ENCODE measurements at regions not wholly inside any gene's neighbourhood (a gene's known extent, or its start where the extent isn't known, plus 50 kb on each side); places are given as distances from the start of the nearest gene placed in this dataset.

DNA sequence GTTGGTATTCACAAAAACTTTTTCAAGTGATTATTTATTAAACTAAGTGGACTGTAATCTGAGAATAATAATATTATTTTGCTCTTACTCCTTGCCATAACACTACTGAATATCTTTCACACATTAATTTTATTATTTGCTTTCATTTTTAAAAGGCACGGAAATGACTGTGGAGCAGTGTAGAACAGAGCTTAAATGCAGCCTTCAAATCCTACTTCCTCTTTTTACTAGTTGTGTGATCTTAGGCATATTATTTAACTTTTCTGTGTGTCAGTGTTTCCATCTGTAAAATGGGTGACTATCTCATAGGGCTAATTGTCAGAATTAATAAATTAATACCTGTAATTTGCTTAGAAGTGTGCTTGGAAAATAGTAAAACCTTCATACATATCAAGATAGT, 55.5 kb upstream of the SLC8A1 start:
- no peak for DNase-seq (ENCODE audit: low read depth, low spot score)

GRCh38 chr2:40510304-40510703, 58.4 kb upstream of the SLC8A1 start:
- no peak for DNase-seq (ENCODE audit: low read depth, low spot score)

GRCh38 chr2:40511661-40512213, 59.8 kb upstream of the SLC8A1 start:
- DNase-seq (ENCODE audit: low read depth, low spot score), result no peak

GRCh38 chr2:40512256-40512655, 60.4 kb upstream of the SLC8A1 start:
- DNase-seq (ENCODE audit: low read depth, low spot score), result no peak

DNA sequence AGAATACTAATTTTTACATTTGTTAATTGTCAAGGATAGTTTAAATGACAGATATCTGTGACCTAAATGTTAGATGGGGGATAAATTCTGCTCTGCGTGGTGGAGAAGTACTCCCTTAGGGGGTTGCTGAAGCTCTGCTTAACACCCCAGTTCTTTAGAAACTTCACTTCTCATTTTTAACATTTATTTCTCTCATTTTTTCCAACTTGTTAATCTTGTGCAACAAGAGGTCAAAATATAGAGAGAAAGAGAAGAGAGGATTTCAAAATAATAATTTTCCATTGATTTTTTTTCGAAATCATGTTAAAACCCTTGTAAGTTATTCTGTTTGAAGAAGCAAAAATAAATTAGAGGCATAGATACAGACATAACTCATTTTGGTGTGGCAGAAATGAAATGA, 61.3 kb upstream of the SLC8A1 start:
- no peak for DNase-seq (ENCODE audit: low read depth, low spot score)

GRCh38 chr2:40516604-40517003, 64.7 kb upstream of the SLC8A1 start:
- no peak for DNase-seq (ENCODE audit: low read depth, low spot score)

- DNase-seq (ENCODE audit: low read depth, low spot score), result no peak
These were observed 76.7 kb upstream of the SLC8A1 start for GRCh38 chr2:40528564-40528963.

- DNase-seq (ENCODE audit: low read depth, low spot score), result no peak
These were observed 79.5 kb upstream of the SLC8A1 start for GRCh38 chr2:40531359-40531758.

DNA sequence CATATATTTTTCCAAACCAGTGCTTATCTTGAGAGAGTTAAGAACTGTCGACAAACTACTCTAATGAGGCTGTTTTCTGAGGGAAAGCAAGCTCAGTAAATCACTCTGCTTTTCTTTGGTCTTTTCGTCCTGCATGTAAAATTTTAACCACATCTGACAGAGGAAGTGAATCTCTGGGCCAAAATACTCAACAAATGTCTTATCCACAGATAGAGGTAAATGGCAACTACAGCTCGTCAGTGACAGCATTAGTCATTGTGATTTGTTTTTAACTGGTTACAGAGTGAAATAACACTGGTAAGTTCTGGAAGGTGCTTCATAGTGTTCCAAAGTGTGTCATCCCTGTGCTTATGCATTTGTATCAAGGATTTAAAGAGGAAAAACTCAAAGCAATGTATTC, 82.6 kb upstream of the SLC8A1 start:
- DNase-seq (ENCODE audit: low read depth, low spot score), result no peak

DNA sequence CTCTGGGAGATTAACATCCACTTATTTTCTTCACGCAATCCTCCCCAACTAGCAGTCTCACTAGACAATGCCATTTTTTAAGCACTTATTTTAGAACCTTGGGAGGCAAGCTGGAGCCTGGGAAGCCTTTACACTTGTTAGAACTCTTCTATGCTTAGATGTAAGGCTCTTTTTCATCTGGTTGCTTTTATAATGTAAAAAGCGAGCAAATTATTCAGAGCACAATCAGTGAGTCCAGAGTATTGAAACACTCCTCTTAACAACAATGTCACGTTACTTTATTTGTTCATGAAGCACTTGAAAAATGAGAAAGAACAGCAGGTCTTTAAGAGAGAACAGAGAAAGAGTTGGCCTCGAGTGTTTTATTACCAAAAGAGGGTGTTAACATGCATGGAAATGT, 84.1 kb upstream of the SLC8A1 start:
- no peak for DNase-seq (ENCODE audit: low read depth, low spot score)

DNA sequence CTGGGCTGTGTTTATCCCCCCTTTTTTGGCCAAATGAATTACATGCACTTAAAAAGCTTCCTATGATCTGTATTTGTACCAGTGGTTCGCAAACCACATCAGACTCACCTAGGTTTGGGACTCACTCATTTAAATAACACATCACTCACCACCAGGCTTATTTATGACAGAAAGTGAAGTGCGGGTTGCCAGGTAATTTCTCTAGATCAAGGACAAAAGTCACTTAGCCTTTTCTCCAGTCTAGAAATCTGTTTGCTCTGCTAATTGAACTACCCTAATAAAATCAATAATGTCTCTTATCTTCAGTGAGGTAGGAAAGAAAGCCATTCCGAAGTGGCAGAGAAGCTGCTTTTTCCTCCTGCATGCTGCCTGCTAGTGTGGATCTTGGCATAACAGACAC, 88.1 kb upstream of the SLC8A1 start:
- DNase-seq (ENCODE audit: low read depth, low spot score), result no peak

GRCh38 chr2:40543381-40543780, 91.5 kb upstream of the SLC8A1 start:
- DNase-seq (ENCODE audit: low read depth, low spot score), result no peak

DNA sequence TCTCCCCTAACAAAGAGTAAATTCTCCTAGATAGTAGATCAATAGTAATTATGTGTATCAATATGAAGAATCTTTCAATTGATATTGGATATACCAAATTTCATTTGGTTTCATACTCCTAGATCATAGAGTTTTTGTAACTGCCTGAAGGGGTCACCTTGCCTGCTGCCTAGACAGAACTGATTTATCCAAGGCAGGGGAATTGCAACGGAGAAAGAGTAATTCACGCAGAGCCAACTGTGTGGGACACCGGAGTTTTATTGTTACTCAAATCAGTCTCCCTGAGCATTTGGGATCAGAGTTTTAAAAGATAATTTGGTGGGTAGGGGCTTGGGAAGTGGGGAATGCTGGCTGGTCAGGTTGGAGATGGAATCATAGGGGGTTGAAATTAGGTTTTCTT, 92.2 kb upstream of the SLC8A1 start:
- DNase-seq (ENCODE audit: low read depth, low spot score), result no peak

GRCh38 chr2:40545645-40546044, 93.8 kb upstream of the SLC8A1 start:
- no peak for DNase-seq (ENCODE audit: low read depth, low spot score)

- no peak for DNase-seq (ENCODE audit: low read depth, low spot score)
These were observed 94.7 kb upstream of the SLC8A1 start for GRCh38 chr2:40546439-40547191.

- DNase-seq (ENCODE audit: low read depth, low spot score), result no peak
These were observed 96.6 kb upstream of the SLC8A1 start for GRCh38 chr2:40548521-40548920.

- DNase-seq (ENCODE audit: low read depth, low spot score), result no peak
These were observed 98.2 kb upstream of the SLC8A1 start for GRCh38 chr2:40550085-40550484.

DNA sequence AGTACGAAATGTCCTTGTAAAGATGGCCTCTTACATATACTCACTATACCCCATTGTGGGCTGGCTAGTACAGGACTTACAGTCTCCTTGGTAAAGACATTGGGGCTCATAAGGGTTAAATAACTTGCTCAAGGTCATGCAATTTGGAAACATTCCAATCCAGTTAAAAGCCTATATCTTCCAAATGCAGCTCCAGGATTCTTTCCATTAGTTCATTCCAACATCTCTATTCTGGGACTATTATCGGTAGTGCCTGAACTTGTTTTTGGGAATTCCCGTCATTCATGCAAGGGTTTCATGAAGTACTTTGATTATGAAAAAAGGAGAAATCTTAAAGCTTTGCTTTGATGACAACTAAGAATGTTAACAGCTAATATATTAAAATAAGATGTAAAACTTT, 99.2 kb upstream of the SLC8A1 start:
- DNase-seq (ENCODE audit: low read depth, low spot score), result no peak

DNA sequence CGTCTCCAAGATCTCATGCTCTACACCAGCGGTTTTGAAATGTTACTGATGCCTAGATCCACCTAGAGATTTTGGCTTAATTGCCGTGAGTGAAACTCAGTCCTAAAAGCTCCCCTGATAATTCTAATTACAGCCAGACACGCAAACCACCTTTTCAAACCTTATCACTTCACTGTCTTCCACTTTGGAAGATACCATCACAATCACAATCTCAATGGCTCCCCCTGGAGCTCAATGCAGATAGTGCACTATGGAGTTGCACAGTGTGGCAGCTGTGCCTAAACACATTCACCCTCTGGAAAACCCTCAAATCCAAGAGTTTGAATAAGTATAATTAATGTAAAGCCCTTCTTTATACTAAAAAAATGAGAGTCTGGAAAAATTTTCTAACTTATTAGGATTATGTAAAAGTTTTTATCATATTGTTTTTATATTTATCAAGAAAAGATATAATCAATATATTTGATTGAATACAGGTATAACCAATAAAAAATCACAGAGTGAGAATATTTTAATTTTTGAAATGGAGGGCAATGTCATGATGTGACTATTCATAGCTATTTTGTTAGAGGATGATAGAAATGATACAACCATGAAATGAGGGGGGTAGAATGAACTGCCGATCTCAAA, 102.9 kb upstream of the SLC8A1 start:
- no peak for DNase-seq (ENCODE audit: low read depth, low spot score)

DNA sequence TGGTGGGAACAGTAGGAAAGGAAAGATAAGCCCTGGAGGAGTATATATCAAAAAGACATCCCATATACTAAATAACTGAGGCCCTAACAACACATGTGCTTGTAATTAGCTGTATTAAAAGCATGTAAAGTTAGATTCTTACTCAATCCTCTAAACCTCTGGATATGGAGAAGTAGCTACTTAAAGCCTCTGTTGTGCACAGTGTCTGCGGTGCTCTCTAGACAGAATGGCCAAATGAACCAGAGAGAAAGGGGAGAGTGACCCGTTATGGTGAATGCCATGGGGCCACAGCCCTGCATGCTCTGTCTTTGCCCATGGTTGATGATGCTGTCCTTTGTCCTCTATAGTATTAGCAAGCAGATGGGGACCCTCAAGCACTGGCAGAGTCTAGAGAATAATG, 104.4 kb upstream of the SLC8A1 start:
- no peak for DNase-seq (ENCODE audit: low read depth, low spot score)

- no peak for DNase-seq (ENCODE audit: low read depth, low spot score)
These were observed 104.8 kb upstream of the SLC8A1 start for GRCh38 chr2:40556739-40557138.

- no peak for DNase-seq (ENCODE audit: low read depth, low spot score)
These were observed 106.9 kb upstream of the SLC8A1 start for GRCh38 chr2:40558761-40559160.

GRCh38 chr2:40559175-40559574, 107.3 kb upstream of the SLC8A1 start:
- no peak for DNase-seq (ENCODE audit: low read depth, low spot score)

Measured in activated naive CD8-positive, alpha-beta T cell treated with anti-CD3 and anti-CD28 coated beads, Interleukin-2, amount 50 U/mL, for 16 hours (primary cell).